GM18951 (cell line): ENCODE measurements at regions not wholly inside any gene's neighbourhood (a gene's known extent, or its start where the extent isn't known, plus 50 kb on each side); places are given as distances from the start of the nearest gene placed in this dataset.

Experiments
- POLR2A ChIP-seq: IDR thresholded peaks from 4 replicates; pipeline ENCODE4 v1.6.1; 2011; ENCODE audit warnings: mild to moderate bottlenecking; ENCODE audit not compliant: insufficient read length, insufficient read depth; ENCODE audit errors: extremely low read depth
- in situ Hi-C: fragments of 300-500 bp; cut with MboI; formaldehyde crosslinking; loops from one replicate; pipeline ENCODE4 v1.12.0; 2022; ENCODE audit warnings: low sequenced_read_pairs, mixed read lengths, inconsistent platforms; ENCODE audit not compliant: unreplicated experiment

DNA sequence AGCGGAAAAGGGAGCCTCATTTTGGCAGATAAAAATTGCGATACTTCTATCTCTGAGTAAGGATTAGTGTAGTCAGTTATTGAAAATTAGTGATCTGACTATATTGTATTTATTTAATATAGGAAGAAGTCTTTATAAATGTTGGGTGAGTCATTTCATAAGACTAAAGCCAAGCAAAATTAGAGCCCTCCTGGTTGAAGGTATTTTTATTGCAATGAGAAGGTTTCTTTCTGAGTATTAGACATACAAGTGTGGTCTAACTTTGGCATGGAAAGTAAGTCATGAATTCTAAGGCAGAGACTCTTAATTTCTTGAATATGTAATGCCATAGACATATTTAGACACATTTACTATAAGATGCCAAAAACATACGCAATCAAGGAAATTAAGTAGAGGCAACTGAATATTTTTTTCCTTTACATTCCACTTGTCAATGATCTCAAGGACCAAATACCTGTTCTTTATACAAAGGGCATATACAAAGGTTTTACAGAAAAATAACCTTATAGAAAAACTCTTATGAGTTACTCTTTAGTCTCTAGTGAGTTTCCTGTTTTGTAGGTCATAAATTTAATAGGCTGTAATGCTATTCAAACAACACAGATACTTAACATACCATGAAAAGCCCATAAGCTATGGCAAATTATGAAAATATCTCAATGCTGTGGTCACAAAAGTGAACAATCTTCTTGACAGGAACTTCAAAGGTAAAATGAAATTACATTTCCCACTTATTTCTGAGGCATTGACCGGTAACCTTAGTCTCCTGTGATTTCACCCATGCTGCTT, 156.6 kb upstream of the BTG1 start:
- no peak for TF ChIP-seq POLR2A
- in situ Hi-C loops = no loop called here

GRCh38 chr12:92301356-92301755, 155.7 kb upstream of the BTG1 start:
- in situ Hi-C loops = no loop called here
- no peak for TF ChIP-seq POLR2A

DNA sequence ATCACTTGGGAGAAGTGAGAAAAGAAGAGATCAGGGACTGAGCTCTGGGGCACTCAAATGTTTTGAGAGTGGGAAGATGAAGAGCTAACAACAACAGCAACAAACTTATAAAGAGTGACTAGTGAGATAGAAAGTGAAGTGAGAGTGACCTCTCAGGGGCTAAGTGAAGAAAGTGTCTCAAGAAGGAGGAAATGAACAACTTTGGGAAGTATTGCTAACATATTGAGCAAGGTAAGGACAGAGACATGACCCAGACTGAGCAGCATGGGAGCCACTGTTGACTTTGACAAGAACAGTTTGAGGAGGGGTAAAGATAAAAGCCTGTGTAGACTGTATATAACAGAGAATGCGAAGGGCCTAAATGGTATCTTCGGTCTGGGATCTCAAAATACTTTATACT, 155.1 kb upstream of the BTG1 start:
- no peak for TF ChIP-seq POLR2A
- in situ Hi-C loops = no loop called here

- in situ Hi-C loops = no loop called here
- TF ChIP-seq POLR2A = no peak
These were observed 154.1 kb upstream of the BTG1 start for GRCh38 chr12:92299744-92300143.

DNA sequence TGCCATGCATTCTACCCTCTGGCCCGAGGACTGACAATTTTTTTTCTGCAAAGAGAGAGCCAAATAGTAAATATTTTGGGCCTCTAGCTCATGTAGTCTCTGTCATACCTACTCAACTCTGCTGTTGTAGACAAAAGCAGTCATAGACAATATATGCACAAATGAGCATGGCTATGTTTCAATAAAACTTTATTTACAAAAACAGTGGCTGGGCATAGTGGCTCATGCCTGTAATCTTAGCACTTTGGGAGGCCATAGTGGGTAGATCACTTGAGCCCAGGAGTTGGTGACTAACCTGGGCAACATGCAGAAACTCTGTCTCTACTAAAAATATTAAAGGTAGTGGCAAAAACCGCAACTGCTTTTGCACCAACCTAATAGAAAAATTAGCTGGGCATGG, 153.7 kb upstream of the BTG1 start:
- in situ Hi-C loops = no loop called here
- no peak for TF ChIP-seq POLR2A

- no peak for TF ChIP-seq POLR2A
- in situ Hi-C loops = no loop called here
These were observed 152.5 kb upstream of the BTG1 start for GRCh38 chr12:92297932-92298696.

- in situ Hi-C loops = no loop called here
These were observed 151.8 kb upstream of the BTG1 start for GRCh38 chr12:92297405-92297804.

DNA sequence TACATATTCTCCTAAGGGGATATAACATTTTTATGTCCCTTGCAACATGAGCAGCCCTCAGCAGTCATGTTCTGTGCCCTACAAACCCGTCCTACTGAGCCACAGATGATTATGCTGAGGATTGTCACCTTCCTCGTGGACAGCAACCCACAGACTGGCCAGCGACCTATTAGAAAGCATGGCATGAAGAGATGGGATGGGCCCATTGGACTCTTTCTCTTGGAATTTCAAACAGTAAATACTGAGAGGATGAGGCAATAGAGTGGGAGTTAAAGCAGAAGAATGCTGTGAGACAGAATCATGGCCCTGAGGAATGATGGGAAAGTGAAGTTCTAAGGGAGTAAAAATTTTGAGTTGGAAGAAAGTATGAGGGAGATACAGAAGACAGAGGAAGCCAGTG, 149.9 kb upstream of the BTG1 start:
- in situ Hi-C loops = no loop called here

More at GRCh38 chr12:92297405-92297804, 151.8 kb upstream of the BTG1 start:
- no peak for TF ChIP-seq POLR2A

DNA sequence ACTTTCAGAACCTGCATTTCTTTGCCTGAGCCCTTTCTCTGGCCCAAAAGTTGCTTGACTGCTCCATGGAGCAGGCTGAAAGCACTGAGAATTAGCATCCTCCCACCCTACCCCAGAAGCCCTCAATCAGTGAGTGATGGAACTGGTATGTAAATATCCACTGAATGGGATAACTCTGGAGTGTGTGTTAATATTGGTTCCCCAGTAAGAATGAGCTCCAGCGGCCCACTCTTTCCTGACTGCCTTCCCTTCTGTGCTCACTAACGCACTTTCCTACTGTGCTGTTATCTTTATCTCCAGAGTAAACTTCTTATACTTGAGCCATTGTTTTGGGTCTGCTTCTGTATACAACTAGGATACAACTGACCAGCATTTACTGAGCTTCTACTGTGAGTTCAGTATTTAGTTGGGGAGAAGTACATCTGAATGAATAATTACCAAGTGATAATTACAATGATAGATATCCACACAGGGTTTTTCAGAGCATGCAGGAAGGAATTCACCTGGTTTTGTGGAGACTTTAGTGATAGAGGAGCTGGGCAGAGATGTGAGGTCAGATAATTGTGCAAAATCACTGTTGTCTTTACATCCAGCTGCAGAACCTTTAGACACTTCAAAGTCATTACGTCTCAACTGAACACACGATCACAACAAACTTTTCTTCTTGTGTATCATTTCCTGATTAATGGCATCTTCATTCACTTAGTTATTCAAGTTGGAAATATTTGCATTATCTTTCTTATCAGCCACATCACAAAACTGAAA, 149.2 kb upstream of the BTG1 start:
- in situ Hi-C loops = no loop called here
- no peak for TF ChIP-seq POLR2A

More for the DNA sequence above, 149.9 kb upstream of the BTG1 start:
- no peak for TF ChIP-seq POLR2A

DNA sequence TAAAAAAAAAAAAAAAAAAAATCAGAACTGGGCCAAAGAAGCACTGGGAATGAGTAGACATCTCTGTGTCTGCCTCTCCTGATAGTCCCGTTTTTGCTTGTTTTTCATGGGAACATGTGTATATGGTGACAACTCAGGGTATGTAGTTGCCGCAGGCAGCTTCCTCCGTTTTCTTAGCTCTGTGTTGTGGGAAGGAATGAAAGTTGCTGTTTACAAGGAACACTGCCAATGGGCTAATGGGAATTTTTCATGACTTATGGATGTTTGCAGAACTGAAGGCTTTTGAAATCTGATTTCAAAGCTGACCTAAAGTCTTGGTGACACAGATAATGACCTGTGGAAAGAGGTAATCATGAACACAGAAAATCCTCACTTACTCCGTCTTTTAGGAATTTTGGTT, 146.4 kb upstream of the BTG1 start:
- no peak for TF ChIP-seq POLR2A
- in situ Hi-C loops = no loop called here

GRCh38 chr12:92290886-92291285, 145.2 kb upstream of the BTG1 start:
- no peak for TF ChIP-seq POLR2A

DNA sequence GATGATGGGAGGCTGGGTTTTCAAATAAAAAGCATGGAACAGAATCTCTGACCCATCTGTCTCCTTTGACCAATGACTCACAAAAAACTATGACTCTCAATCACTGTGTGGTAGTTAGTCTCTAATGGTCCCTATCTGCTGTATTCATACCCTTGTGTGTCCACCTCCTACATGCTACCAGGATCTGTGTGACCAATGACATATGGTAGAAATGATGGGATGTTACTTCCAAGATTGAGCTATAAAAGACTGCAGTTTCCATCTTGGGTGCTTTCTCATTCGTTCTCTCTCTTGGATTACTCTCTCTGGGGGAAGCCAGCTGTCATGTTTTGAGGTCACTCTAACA, 144.7 kb upstream of the BTG1 start:
- in situ Hi-C loops = no loop called here
- TF ChIP-seq POLR2A = no peak

More at GRCh38 chr12:92290886-92291285, 145.2 kb upstream of the BTG1 start:
- in situ Hi-C loops = no loop called here

- in situ Hi-C loops = no loop called here
- no peak for TF ChIP-seq POLR2A
These were observed 144.1 kb upstream of the BTG1 start for GRCh38 chr12:92289629-92290349.
